ENCODE measurements at regions not wholly inside any gene's neighbourhood (a gene's known extent, or its start where the extent isn't known, plus 50 kb on each side); places are given as distances from the start of the nearest gene placed in this dataset.

DNA sequence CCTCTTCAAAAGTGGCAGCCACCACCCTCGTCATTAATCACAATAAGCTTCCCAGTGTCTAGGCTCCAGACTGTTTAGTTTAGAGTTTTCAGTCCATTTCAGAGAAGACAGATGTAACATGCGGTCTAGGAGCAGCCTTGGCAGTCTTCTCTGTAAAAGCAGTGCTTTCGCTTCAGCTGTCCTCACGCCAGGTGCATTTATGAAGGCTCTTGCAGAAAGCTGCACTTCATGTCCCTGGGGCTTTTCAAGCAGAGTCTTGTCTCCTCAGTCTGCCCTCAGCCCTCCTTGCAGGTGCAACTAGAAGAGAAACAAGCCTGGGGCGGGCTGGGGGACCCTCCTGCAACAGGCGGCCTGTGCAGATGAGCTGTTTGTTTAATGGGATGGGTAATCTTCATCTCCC is 281.9 kb downstream of the DRD1 start:
- peak; percentile 74 for DNase-seq

DNA sequence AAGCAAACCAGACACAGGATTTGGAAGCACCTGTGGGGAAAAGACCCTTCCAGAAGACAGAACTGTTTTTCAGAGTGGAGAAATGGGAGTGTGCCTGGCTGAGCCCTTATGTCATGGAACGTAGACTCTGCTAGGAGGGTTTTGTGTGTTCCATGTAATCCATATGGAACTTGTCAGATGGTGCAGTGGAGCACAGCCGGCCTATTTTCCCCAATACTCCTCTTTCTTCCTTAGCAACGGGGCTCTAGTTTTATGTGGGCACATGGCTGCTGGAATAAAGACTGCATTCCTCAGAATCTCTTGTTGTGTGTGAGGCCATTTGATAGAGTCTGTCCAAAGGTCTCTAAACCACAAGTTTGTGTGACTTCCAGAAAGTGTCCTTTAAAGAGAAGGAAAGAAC is 284.0 kb downstream of the DRD1 start:
- DNase-seq: no peak

DNA sequence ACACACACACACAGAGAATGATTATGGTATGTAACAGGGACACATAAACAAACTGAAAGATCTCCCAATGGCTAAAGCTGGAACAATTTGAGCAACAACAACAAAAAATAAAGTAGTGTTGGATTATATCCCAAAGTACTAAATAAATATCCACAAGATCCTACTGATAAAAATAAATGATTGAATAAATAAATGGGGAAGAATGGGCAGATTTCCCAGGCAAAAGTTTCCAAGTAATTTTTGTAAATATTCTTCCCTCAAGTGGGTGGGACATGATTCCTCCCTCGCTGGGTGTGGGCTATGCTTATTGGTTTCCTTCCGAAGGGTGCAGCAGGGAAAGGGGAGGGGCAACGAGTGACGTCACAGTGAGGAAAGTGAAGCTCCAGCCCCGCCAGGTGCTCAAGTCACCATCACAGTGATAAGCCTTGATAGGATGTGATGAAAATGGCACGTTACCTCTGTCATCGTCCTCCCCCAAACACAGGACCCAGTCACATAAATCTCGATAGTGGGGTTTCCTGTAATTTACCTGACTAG is 295.3 kb downstream of the DRD1 start:
- DNase-seq: no peak

DNA sequence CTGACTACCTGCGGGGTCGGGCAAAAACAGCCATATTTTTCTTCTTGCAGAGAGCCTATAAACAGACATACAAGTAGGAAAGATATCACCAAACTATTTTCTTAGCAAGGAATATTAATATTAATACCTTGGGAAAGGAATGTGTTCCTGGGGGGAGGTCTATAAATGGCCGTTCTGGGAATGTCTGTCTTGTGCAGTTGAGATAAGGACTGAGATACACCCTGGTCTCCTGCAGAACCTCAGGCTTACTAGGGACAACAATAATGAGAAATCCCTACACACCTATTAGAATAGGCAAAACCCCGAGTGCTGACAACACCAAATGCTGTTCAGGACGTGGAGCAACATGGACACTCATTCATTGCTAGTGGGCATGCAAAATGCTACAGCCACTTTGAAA is 297.2 kb downstream of the DRD1 start:
- DNase-seq: no peak

DNA sequence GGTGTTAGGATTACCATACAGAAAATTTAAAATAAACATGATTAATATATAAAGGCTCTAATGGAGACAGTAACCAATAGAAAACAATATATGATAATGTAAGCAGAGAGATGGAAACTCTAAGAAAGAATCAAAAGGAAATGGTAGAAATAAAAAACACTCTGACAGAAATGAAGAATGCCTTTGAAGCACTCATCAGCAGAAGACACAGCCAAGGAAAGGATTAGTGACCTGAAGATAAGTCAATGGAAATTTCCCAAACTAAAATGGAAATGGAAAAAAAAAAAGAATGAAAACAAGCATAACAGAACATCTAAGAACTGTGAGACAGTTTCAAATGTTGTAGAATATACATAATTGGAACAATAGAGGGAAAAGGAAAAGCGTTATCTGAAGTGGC is 302.6 kb downstream of the DRD1 start:
- no peak for DNase-seq

DNA sequence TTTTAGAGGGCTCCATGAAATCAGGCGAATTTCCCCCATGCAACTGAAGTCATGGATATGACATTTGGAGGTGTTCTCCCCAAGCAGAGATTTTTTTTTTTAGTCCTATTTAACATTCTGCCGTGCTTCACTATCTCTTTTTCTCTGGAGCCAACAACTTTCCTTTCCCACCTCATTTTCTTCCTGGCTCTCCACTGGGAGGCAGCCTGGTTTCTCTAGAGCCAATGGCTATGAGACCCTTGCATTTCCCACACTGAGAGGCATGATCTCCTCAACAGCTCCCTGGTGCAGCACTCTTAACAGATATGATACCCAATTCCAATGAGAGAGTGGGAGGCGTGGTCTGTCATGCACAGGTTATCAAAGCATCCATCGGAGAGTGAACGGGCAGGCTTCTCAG is 310.8 kb downstream of the DRD1 start:
- no peak for DNase-seq

DNA sequence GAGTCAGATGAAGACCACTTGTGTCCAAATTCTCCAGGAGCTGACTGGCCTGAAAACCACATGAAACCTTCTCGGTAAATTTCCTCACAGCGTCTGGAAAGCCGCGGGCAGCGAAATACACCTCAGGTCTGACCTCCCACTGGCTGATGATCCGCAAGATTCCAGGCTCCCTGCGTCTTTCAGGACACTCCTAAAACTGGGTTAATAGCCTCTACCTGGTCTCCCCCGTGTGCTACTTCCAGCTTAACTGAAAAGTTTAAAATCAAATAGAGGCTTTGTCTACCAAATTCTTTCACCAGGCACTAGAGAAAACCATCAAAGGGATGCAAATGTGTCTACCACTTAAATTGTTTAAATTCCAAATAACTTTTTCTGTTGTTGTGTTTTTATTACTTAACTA is 312.6 kb downstream of the DRD1 start:
- no peak for DNase-seq

DNA sequence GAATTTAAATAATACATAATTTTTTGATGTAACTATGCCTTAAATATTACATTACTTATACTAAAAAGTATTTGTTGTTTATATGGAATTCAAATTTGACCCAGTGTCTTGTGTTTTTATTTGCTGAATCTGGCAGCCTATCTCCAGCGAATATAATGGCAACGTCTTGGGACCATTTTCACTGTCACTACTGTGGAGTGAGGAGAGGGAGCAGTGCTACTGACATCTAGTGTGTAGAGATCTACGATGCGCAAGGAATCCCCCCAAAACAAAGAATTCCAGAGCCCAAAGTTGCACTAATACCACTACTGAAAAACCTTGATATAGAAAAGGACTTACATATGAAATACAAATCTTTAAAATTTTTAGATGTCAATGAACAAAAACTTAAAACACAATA is 314.4 kb downstream of the DRD1 start:
- DNase-seq: no peak

DNA sequence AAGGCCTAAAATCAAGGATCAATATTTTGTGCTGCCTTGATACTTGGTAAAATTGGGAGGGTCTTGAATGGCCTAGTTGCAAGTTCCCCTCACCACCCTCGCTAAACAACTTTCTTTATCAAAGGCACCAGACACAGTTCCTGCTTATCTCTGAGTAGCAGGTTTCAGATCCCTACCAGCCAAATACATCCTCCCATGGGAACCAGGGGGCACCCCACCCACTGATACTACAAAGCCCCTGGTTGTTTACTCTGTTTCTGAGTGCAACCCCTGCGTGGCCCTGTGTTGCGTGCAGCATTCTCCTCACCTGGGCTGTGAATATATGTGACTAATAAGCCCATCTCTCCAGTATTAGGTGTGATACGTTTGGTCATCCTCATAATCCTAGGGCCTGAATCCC is 314.9 kb downstream of the DRD1 start:
- no peak for DNase-seq

DNA sequence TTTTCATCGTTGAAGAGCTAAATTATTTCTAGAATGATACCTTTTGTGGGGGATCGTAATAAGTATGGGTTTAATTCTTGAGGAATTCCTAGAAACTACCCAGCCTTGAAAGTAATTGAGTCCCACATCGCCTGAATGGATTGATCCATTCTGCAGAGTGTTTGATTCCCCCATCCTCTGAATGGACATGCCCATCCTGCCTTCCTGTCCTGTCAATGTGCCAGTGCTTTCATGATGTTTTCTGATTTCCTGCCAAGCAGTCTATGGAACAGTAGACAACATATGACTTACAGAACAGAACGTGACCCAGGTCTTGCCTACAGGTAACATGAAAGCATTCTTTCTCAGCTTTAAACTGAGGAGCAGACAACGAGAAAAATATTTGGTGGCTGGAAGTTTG is 319.2 kb downstream of the DRD1 start:
- no peak for DNase-seq

DNA sequence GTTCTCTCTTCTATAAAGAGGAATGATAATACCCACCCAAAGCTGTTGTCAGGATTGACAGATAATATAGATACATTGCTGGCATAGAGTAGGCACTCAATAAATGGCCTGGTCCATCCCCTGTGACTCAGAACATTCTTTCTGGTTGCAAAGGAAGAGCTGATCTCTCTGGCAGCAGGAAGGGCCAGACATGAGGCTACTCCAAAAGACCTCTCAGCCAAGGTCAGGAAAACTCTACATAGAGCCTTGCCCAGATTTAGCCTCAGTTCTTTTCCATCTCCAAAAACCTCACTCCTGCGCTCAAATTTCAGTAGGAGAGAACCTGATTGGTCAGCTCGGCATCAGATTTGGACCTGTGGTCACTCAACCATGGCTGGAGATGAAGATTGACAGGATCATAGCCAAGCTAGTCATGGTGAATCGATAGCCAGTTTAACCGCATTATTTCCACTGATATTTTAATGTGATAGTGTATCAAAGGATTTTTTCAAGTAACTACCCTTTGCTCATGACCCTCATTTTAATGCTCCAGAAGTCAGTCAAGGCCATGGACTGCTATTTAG is 319.6 kb downstream of the DRD1 start:
- DNase-seq: no peak

DNA sequence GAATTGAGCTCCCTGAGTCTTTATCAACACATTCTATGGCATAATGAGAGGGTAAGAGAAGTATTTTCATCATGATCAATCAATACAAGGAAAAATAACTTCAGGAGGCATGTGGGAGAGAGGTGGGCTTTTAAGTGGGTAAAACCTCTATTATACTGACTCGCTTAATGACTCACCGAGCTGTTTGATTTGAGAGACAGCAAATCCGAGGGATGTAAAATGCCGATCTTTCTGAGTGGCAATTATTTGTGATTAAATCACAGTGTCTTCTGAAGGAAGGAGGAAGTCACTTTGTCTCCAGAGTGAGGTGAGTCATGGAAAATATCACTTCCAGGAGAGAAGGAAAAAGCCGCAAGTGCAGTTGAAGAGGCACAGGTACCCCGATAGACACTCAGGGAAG is 320.4 kb downstream of the DRD1 start:
- no peak for DNase-seq

DNA sequence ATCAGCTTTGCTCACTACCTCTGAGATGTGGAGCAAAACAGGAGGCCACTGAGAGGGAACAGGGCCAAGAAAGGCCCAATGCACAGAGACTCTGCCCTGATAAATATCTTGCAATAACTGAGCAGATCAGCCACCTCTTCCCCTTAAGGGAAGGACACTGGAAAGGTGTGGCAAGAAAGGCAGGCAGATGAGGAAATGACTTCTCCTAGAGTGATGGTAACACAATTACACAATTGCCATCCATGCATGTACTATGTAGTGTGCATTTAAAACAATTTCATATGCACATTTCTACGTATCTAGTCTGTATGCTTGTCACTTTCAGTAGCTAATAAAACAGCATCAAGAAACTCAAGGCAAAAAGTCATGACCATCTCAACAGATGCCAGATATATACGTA is 322.5 kb downstream of the DRD1 start:
- DNase-seq: no peak

DNA sequence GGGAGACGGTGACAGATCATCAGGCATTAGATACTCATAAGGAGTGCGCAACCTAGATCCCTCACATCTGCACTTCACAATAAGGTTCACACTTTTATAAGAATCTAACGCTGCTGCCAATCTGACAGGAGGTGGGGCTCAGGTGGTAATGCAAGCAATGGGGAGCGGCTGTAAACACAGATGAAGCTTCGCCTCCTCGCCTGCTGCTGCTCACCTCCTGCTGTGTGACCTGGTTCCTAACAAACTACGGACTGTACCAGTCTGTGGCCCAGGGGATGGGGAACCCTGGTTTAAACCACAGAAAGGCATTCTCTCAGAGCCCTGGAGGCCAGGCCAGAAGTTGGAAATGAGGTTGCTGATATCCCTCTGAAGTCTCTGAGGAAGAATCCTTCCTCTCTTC is 323.6 kb downstream of the DRD1 start:
- no peak for DNase-seq

DNA sequence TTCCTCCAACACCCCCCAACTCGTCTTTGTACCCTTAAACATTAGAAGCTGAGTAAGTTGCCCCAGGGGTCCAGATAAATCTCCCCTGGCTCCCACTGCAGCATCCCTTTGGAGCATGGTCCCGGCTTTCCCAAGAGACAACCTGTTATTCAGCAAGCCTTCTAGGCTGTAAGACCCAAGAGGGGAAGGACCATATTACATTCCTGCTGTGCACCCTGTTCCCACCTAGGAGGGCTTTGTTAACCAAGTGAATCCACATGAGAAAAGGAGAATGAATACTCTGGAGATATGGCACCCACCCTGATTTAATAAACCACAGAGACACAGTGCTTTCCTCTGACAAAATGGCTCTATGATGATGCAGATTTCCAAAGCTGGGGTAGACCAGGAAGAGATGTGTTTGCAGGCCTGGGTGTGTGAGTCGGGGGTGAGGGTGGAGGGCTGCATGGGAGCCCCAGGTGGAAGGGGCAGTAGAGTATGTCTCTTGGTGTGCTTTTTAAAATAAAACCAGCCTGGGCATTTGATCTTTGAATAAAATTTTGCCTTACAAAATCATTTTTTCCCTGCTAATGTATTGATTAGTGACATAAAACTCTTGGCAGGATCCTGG is 325.2 kb downstream of the DRD1 start:
- DNase-seq: no peak

DNA sequence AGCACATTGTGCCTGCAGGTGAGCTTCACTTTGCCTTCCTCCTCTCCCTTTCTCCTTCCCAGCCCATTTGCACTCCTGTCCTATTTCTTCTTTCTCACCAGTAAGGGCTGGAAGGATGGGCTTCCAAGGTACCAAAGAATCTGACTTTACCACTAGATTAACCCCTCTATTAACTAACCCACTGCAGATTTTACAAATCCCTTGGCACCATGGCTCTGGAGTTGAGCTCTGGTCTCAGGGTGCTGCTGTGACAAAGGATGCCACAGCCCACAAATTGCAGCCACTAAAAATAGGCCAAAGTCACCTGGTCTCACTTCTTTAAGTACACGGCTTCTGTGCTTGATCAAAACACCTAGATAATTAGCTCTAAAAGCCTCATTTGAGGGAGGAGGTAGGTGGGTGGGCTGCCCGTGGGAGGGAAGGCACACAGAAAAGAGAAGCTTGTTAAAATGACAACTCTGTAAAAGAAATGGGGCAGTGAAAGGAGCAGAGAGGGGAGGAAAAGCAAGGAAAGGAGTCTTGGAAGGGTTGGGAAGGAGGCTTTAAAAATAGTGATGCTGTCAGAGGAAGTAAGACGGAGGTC is 327.4 kb downstream of the DRD1 start:
- DNase-seq: no peak

DNA sequence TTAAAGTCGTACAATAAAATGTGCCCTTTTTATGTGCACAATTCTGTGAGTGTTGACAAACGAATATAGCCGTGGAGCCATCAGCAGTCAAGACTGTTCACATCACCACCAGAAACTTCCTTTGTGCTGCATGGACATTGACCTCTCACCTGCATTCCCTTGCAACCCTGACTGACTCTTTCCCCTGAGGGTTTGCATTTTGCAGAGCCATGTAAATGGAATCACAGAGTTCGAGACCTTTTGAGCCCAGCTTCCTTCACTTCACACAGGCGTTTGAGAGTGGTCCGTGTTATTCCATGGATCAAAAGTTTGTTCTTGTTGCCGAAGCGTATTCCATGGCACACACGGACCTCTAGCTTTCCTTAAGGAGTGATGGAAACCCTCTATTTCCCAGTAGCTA is 328.2 kb downstream of the DRD1 start:
- DNase-seq: no peak

DNA sequence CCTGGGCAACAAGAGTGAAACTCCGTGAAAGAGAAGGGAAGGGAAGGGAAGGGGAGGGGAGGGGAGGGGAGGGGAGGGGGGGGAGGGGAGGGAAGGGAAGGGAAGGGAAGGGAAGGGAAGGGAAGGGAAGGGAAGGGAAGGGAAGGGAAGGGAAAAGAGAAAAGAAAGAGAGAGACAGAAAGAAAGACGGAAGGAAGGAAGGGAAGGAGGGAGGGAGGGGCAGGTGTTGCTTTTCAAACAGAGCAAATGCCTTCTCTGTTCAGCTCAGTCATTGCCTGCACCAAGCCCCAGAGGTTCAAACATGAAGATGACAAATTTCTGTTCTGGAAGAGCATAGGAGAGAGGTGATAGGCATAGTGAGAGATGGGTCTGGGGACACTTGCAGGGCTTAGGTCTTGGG is 330.0 kb downstream of the DRD1 start:
- DNase-seq: no peak

DNA sequence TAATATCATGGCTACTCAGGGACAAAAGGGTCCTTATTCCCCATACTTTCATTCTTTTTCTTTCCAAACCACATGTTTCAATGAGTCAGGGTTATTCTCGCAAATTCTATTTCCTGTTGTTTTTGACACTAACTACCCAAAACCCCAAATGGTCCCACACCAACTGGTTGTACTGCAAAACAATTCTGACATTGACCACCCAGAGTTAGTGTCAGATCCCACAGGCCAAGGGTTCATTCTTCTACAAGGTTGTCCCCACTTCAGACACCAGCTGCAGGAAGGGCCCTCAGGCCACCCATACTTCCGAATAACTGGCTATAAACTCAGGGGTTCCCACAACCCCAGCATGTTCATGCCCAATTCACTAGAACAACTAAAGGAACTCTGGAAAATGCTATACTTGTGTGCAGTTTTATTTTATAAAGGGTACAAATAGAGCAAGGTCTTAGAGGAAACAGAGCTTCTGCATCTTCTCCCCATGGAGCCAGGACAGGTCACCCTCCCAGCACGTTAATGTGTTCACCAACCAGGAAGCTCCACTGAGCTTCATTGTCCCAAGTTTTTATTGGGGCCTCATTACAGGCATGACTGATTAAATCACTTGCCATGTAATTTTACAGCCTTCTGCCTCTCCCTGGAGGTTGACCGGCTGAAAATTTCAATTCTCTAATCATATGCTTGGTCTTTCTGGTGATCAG is 334.8 kb downstream of the DRD1 start:
- DNase-seq: no peak

DNA sequence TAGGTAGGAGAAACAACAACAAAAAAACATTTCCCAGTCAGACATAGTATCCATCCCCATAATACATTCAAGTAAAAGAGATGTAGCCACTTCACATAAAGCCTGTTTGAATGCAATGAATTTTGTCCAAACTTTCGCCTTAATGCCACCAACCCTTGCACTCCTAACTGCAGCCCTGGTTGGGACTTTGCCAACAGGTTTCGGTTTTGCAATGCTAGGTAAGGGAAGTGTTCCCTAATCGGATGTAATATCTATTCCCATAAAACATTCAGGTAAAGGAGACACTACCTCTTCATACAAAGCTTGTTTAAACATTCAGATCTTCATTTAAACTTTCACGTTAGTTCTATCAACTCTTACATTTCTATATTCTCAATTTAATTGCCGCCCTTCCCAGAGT is 336.1 kb downstream of the DRD1 start:
- no peak for DNase-seq

DNA sequence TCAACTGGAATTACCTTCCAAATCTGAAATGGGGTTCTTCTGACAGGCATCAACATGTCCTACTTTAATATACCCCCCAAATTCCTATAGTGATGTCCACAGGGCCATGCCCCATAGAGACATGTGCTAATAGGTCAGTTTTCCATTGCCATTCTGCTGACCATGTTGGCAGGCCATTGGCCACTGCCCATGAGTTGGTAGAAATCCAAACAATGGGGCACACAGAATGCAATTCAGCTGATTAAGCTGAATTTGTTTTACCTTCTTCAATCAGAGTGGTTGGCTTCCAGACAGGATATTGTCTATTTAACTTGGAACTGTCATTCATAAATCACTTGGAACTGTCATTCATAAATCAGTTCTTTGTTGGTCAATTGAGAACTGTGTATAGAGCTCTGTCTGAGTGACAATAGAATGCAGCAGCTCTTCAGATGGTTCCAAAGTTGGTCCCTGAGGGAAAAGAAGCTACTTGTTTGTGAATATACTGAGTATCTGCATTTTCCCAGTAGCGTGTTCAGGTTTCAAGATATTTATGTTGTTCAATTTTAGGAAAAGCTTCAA is 336.9 kb downstream of the DRD1 start:
- DNase-seq: no peak

DNA sequence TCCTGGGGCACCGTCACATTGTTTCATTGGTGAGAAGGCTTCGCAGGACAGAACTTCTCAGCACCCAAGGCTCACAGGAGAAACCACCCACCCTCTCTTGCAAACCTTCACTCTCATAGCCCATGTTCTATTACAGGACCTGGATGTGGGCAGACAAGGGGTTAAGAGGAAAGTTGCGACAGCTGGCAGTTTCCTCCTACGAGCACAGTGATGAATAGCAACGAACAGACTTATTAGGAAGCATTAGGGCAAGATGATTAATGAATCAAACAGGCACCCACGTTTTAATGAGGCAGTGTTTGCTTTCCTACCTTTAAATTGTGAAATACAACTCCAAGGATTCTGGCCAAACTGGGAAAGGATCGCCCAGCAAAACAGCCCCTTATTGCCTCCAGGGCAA is 339.3 kb downstream of the DRD1 start:
- no peak for DNase-seq

DNA sequence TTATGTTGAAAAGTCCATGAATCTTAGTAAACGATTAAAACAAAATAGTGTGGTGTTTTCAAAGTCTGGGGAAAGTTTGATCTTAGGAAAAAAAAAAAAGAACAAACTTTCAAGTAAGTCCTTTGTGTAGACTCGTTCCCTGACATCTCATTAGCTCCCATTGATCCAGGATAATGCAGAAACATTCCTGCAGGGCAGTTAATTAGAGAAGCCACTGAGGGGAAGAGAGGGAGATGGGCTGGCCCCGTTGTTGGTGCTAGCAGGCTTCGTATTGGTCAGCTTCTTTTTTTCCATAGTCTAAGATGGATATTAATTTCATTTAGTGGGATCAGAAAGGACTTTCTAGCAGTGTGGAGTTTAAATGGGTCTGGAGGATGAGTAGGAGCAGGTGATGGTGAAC is 340.2 kb downstream of the DRD1 start:
- DNase-seq: no peak

DNA sequence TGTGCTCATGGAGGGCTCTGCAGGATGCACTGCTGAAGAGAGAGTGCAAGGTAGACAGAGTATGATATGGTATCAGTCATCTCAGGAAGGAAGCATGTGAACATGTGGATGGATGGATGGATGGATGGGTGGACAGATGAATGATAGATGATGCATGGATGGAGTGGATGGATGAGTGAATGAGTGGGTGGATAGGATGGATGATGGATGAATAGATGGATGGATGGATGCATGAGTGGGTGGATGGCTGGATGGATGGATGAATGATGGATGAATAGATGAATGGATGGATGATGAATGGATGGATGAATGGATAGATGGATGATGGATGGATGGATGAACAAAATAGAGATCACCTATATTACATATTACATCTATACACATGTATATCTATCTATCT is 341.3 kb downstream of the DRD1 start:
- DNase-seq: no peak

Measured in NCI-H510A treated with DMSO at 0.1 percent for 48 hours (cell line).